HG02759 (cell line): ENCODE measurements at regions not wholly inside any gene's neighbourhood (a gene's known extent, or its start where the extent isn't known, plus 50 kb on each side); places are given as distances from the start of the nearest gene placed in this dataset.

ENCODE experiments used
- ATAC-seq: cut with Tn5 transposase; IDR thresholded peaks from one replicate; pipeline ENCODE4 v1.9.1; 2021; ENCODE audit warnings: mild to moderate bottlenecking, moderate library complexity; ENCODE audit not compliant: unreplicated experiment

DNA sequence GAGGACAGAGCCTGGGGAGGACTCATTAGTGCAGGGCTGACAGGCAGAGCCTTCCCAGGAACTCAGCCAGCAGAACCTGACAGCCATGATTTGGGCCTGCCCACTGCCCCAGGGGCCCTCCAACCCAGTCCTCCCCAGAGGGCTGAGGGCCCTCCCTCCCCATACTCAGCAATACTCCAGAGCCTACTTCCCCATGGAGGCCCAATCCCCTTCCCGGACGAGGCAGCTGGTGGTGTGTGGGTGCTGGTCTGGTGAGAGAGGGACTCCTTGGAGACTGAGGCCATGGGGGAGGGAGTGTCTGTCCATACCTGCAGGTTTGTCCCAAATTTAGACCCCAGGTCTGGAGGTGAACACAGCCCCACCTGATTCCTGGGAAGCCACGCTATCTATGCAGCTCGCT, 120.9 kb upstream of the MLN start:
- ATAC-seq = no peak

DNA sequence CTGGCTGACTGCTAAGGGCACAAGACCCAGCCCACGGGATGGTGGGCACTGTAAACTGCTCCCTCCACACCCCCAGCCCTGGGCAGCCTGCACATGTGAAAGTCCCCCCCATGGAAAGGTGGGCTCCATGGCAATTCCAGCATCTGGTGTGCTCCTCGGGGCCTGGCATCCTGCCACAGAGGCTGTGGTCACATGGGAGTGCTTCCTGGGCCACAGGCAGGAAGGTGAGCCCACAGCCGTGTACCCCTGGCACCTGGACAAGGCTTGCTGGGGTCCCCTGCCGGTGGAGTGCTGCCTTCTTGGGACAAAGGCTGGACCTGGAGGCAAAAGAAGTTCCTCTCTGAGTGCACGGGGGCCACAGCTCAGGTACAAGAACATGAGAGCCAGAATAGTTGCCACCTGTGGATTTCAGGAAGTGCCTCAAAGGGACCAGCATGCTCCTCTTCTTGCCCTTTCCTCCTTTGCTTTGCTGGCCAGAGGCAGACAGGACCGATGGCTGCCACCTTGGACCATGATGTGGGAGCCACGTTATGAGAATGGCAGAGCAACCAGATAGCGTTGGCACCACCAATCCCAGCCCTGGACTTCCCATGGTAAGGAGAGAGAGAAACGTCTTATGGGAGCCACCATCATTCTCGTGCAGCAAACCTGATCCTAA, 120.2 kb upstream of the MLN start:
- no peak for ATAC-seq

DNA sequence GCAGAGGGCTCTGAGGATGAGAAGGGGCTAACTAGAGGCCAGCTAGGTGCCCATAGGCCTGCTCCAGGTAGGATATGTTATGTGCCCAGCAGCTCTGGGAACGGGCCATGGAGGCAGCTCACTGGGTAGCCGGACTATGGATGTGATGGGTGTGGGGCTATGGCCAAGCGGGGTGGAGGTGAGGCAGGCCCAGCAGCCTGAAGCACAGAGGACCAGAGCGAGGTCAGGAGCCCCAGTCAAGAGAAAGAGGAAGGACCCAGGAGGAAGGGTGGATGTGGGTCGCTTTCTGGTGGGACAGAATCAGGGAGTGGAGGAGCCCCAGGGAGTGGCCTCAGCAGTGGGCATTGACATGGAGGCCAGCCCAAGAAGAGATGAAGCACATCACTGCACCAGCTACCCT, 117.9 kb upstream of the MLN start:
- no peak for ATAC-seq

DNA sequence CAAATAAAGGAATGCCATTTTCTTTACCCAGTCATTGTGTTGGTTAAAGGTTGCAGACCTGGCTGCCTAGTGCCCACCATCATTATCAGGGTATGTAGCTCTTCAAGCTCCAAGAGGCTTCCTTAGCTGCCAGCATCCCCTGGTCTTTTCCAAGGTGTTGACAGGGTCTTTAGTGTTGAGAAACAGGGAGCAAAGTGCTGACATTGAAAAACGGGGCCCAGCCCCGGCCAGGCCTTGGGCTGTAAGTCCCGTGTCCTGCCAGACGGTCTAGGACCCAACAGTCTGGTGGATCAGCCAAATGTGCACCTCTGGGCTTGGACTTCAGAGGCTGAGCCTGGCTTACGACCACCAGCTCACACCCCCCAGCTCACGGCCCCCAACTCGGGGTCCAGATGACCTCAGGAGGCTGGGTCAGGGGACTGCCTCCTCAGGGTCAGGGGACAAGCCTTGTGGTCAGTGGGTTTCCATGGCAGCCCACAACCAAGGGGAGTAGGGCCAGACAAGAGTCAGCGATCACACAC, 114.4 kb upstream of the MLN start:
- no peak for ATAC-seq

DNA sequence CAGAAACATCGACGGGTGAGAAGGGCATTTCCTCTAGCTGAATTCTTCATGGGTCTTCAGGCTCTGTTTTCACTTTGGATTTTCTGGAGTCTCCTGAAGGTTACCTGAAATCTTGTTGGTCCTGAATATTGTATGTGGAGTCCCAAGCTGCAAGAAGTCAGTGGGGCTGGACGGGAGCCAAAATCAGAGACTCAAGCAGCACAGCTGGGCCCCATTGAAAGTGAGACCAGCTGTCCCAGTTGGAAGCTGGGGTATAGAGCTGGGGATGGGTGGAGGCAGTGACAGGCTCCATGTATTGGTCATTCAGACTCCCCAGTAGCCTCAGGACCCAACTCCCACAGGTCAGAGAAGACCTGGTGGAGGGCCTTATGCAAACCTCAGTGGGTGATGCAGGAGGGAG, 111.3 kb upstream of the MLN start:
- no peak for ATAC-seq

DNA sequence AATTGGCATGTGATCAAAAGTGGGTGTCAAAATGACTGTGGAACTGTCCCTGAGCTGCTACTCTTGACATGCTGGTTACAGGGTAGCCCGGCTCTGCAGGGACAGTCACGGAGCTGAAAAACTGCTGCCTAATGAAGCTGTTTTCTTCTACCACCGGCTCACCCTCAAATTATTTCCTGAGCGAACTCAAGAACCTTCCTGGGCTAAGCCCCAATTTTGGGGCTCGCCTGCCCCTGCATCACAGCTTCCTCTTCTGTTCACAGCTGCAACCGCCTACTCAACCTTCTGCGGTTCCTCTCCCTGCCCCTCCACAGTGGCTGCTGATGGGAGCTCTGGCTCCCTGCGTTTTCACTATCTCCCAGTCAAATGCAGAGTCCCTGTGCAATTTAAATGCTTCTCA, 110.8 kb upstream of the MLN start:
- no peak for ATAC-seq

DNA sequence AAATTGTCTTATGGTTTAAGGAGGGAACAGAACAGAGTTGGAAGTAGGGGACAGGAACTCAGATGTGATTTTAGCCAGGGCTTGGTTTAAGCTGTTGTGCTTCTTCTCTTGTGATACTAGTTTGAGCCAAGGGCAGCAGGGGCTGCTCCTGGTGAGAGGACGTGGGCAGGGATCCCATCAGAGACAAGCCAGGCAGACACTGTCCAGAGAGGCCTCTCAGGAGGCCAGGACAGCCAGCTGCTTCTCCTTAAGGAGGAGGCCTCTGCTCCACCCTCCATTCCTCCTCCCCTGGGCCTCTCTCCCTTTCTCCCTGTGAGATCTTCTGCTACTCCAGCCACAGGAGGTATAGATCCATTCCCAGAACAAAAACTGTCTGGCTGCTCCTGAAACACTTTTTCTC, 108.4 kb upstream of the MLN start:
- no peak for ATAC-seq

DNA sequence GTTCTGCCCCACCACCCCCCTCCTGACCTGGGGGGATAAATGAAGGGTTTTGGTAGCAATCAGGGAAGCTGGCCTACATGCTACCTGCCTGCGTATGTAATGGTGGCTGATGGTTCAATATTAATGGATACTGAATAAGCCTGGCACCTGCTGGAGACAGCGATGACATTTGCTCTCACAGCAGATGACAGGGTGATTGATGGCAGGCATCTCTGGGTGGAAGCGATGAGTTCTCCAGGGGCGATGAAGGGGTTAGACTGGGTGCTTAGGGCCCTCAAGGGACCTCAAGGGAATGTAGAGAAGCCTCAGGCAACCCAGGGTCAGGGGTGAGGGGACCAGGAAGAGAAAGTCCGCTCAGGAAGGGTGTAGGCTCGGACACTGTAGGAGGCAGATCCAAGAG, 107.7 kb upstream of the MLN start:
- ATAC-seq = no peak

DNA sequence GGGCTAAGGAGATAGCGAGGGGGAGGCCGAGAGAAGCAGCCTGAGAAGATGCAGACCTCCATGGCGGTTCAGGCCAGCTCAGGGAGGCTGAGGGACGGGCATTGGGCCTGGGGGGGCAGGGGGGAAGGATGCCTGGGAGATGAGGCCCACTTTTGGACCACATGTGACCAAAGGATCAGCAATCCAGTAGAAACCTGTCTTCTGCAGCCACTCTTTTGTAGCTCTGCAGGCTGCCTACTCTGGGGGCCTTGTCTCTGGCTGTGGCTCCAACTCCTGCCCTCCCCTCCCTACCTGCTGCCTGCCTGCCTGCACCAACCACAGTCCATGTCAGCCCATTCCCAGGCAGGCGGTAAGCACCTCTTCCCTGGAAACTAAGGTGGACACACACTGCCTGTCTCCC, 106.8 kb upstream of the MLN start:
- ATAC-seq = no peak

DNA sequence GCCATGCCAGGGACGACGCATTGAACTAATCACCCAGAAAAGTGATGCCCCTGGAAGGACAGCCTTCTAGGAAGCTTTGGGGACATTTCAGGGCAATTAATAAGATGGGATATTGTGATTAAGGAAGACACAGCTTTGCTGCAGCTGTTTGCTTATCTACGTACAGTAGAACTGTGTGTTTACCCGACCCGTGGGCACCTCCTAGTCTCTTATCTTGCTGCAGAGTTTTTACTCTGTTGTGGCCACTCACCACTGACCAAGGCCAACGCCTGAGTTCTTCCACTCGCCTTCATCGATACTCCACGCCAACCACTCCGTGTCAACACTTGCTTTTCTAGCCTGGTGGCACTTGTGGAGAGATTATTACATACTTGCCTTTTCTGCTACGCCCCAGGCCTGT, 105.9 kb upstream of the MLN start:
- ATAC-seq = no peak

DNA sequence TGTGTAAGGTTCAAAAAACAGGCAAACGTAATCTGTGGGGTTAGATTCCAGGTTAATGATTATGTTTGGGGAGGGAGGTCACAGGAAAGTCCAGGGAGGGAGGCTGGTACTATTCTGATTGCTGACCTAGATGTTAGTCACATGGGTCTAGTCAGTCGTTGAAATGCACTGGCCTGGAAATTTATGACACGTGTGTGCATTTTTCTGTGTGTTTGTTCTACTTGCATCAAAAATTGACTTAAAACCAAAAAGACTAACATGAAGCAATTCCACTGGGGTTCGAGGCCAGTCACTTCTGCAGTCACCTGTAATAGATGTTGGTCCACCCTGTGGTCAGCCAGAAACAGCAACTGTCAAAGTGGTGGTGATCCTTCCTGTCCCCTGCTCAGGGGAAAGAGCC, 104.2 kb upstream of the MLN start:
- ATAC-seq = no peak

DNA sequence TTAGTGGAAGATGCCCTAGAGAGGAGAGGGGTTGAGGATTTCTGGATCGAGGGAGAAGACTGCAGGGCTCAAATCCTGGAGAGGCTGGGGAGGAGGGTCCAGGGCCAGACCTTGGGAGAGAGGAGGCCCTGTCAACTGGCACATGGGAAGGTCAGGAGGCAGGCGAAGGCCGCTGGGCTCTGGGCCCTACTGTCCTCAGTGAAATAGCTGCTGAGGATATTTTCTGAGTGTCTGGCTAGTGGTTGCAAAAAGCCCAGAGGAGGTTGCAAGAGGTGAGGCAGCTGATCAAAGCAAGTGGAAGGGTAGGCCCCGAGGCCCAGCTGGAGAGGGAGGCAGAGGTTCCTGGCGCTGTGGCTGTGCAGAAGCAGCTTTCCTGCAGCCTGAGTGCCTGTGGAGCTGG, 103.4 kb upstream of the MLN start:
- ATAC-seq = no peak

DNA sequence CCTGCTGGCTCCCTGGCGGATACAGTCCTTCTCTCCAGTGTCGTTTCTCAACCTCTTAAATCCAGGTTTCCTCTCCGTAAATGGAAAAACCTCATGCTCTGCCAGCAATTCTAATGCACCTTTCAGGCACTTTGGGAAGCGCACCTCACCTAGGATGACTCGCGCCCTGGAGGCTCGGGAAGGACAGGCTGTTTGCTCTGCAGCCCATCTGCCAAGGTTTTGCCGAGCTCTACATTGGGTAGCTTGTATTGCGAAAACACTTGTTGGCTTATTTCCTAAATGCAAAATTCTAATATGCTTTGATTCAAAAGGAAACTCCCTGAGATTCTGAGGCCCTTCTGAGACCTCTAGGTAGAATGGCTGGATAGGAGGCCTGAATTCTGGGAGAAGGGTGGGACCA, 102.6 kb upstream of the MLN start:
- ATAC-seq = no peak

DNA sequence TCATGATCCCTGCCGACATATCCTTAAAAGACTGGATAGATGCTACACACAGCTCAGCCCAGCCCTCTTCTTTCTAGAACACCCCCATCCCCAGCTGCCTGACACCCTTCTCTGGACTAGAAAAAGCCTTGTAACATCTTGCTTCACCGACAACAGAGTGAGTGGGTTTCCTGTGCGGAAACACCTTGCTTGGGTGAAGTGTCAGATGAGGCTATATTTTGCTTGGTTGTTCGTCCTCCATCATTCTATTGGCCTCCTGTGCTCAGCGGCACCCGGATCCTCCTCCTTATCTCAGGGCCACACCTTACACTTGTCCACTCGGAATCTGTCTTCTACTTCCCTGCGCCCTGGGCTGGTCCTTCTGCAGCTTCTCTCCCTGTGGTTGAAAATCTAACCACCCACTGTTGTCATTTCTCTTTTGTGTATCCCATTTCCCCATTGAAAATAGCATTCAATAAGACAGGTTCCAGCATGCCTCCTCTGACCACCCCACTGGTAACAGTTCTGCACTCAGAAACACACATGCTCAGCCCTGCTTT, 101.3 kb upstream of the MLN start:
- ATAC-seq = no peak

DNA sequence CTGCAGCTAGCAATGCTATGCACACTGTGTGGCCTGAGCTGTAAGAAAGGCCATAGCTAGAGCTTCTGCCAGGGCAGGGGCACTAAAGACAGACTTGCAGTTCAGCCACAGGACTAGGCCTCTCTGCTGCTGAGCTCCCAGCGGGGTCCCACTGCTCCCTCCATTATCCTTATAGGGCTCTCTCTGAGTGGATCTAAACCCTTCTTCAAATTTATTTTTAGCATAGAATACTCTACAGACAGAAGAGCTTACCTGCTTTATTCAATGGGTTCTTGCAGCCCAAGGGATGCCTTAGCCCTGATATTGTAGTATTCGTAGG, 100.9 kb upstream of the MLN start:
- ATAC-seq = no peak

DNA sequence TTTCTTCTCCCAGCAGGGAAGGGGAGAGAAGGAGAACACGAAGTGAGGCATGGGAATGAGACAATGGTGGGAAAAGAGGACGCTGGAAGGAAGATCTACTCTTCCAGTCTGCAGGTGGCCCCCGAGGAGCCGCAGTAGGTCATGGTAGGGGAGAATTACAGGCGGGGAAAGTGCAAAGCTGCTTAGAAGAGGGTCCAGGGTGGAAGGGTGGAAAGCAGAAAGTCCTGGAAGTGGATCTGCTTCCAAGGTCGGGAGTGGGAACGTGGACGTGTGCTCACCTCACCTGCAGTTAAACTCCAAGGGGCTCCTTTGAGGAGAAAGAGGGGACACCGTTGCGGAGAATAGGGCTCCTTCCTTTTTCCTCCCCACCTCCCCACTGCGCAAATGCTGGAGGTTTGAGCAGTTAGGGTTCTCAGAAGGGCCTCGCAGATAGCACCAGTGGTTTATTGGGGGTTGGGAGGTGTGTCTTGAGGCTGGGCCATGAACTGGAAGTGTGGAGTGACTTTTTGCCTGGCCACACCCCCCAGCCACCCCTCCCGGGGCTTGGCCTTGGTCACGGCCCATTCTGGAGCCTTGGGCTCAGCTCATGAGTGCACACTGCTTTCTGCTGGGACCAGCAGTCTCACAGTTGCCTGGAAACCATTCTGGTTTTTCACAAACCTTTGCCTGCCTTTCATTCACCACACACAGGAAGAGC, 100.4 kb upstream of the MLN start:
- peak; percentile 60 for ATAC-seq

DNA sequence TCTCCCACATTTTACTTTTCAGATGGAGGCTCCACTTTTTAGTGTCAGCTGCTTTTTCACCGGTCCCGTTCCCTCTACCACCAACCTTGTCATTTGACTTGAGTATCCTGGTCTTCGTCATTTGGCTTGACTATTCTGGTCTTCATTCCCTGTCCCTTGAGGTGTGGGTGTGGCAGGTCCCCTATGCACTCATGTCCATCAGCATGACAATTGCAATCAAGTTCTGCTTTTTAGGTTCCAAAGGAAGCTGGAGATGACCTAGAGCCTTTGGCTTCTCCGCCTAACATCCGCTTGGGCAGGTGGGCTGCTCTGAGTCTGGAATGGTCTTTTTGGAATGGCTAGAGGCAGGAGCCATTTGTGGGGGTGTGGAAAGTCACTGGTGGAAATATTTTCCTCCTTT, 99.8 kb upstream of the MLN start:
- no peak for ATAC-seq

DNA sequence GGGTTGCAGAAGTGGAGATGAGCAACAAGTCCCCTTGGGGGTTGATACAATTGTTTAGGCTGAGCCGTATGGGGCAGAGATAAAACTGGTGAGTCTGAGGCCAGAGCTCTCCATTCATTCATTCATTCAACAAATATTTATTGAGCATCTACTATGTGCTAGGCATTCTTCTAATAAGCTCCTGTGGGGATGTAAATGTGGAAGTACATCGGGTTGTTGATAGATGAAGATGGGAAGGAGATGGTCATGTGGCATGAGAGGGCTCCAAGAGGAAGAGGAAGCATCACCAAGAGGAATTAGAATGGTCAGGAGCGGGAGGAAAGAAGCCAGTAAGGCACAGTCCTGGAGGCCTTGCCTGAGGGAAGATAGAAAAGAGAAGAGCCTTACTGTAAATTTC, 98.7 kb upstream of the MLN start:
- no peak for ATAC-seq

DNA sequence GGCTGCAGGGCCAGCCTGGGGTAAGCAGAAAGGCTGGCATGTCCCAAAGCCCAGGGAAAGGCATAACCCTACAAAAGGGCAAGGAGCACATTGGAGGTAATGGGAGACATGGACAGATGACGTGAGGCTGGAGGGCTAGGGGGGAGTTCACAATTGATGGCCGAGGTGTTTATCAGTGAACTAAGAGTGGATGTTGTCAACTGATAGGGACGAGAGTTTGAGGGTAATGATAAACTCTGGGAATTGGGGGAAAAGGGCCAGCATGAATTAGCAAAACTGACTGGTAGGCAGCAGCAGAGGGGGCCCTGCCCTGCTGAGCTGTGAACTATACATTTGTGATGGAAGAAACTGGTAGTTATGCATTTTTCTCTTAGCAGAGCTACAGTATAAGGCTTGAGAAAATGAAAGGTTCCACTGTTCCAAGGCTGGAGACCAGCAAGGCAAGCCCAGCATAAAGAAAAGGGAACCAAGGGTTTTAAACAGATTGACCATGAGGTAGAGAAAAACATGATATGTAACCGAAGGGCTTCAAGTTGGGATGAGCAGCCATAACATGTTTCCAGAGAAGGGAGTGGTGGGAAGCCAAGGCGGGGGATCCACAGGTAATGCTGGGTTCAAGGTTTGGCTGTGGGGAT, 98.1 kb upstream of the MLN start:
- ATAC-seq = no peak

DNA sequence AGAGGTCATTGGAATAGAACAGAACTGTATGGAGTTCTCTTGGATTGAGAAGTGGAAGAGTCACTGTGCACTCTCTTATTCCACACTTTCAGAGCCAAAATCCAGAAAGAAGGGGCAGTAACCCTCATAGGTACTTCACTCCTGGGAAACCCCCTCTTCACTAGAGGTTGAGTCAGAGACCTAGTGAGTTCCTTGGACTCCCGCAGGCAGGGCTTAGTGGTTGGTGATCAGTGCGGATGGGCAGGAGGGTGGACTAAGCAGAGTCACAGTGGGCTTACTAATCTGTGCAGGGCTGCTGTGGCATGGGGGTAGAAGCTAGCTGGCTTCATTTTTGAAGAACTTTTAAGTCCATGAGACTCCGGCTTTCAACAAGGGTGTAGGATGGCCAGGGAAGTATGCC, 95.0 kb upstream of the MLN start:
- ATAC-seq = no peak

DNA sequence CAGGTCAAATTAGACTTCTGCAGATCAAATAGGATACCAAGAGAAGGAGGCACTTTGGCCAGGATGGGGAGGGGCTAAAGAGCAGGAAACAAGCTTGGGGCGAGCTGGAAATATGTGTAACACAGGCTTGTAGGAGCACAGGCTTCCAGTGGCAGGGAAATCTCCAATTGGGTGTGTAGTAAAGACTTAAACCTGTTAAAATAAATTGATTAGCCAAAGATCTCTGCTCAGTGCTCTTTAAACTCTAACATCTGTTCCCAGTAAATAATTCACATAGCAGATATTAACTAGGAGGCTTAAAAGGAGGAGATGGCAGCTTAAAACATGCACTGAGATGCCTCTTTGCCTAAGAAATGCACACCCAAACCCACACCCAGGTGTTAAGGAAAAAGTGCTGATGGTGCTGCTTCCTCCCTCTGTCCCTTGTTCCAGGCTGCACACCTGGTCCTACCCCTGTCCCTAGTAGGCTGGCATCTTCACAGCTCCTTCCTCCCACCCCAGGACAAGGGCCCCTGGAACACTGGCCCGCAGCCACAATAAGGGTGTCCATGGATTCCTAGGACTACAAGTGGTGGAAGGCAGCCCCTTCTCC, 93.5 kb upstream of the MLN start:
- ATAC-seq = no peak
